ENCODE measurements at regions not wholly inside any gene's neighbourhood (a gene's known extent, or its start where the extent isn't known, plus 50 kb on each side); places are given as distances from the start of the nearest gene placed in this dataset.
"Not testable (repeated sequence)": the region's sequence is repeated elsewhere in the genome, so short reads cannot be mapped to it uniquely, and the experiment has no call there.

GRCh38 chr16:35798885-35799426 lies 2339.5 kb downstream of the TP53TG3F start:
- Mint-ChIP-seq H3K27me3 (ENCODE audit: low read depth) (no peaks in the 10 kb centered on the region), H3K36me3 (ENCODE audit: low read depth) (no peaks in the 10 kb centered on the region), H3K4me1 (ENCODE audit: low read depth) (no peaks in the 10 kb centered on the region), H3K27ac (no peak overlapping the region), H3K9me3 (peaks cover 57% of the 10 kb centered on the region), H3K4me3 (no peak overlapping the region)
- DNase-seq (ENCODE audit: low spot score): no peak

- H3K4me1 Mint-ChIP-seq (ENCODE audit: low read depth); H3K36me3 Mint-ChIP-seq (ENCODE audit: low read depth); H3K4me3 Mint-ChIP-seq; H3K27ac Mint-ChIP-seq; DNase-seq (ENCODE audit: low spot score); H3K27me3 Mint-ChIP-seq (ENCODE audit: low read depth): not testable (repeated sequence)
- H3K9me3 Mint-ChIP-seq: peaks cover 51% of the 10 kb centered on the region
Observed at GRCh38 chr16:35804465-35804864, 2345.1 kb downstream of the TP53TG3F start.

- DNase-seq (ENCODE audit: low spot score): no peak
- Mint-ChIP-seq H3K36me3 (ENCODE audit: low read depth) (no peaks in the 10 kb centered on the region), H3K4me1 (ENCODE audit: low read depth) (no peaks in the 10 kb centered on the region), H3K27ac (no peak overlapping the region), H3K4me3 (no peak overlapping the region), H3K9me3 (peaks cover 41% of the 10 kb centered on the region), H3K27me3 (ENCODE audit: low read depth) (no peaks in the 10 kb centered on the region)
Observed at GRCh38 chr16:35823342-35823741, 2363.9 kb downstream of the TP53TG3F start.

- no peaks in the 10 kb centered on the region for H3K36me3 Mint-ChIP-seq (ENCODE audit: low read depth)
- peaks cover 66% of the 10 kb centered on the region for H3K9me3 Mint-ChIP-seq
- H3K27ac Mint-ChIP-seq: no peak overlapping the region
- H3K4me1 Mint-ChIP-seq (ENCODE audit: low read depth): no peaks in the 10 kb centered on the region
- DNase-seq (ENCODE audit: low spot score): no peak
- H3K27me3 Mint-ChIP-seq (ENCODE audit: low read depth): no peaks in the 10 kb centered on the region
- H3K4me3 Mint-ChIP-seq: no peak overlapping the region
Observed at GRCh38 chr16:35841632-35842031, 2382.2 kb downstream of the TP53TG3F start.

GRCh38 chr16:35862242-35862641 lies 2402.8 kb downstream of the TP53TG3F start:
- Mint-ChIP-seq H3K4me3 (no peak overlapping the region), H3K9me3 (peaks cover 51% of the 10 kb centered on the region), H3K4me1 (ENCODE audit: low read depth) (no peaks in the 10 kb centered on the region), H3K36me3 (ENCODE audit: low read depth) (no peaks in the 10 kb centered on the region), H3K27me3 (ENCODE audit: low read depth) (no peaks in the 10 kb centered on the region), H3K27ac (no peak overlapping the region)
- DNase-seq (ENCODE audit: low spot score): no peak

- no peak overlapping the region for H3K27ac Mint-ChIP-seq
- no peaks in the 10 kb centered on the region for H3K4me1 Mint-ChIP-seq (ENCODE audit: low read depth)
- DNase-seq (ENCODE audit: low spot score): no peak
- no peaks in the 10 kb centered on the region for H3K36me3 Mint-ChIP-seq (ENCODE audit: low read depth)
- peaks cover 64% of the 10 kb centered on the region for H3K9me3 Mint-ChIP-seq
- H3K27me3 Mint-ChIP-seq (ENCODE audit: low read depth): no peaks in the 10 kb centered on the region
- H3K4me3 Mint-ChIP-seq: no peak overlapping the region
Observed at GRCh38 chr16:35868630-35869029, 2409.2 kb downstream of the TP53TG3F start.

GRCh38 chr16:35873472-35873871 lies 2414.1 kb downstream of the TP53TG3F start:
- no peak for DNase-seq (ENCODE audit: low spot score)
- no peak overlapping the region for H3K27ac Mint-ChIP-seq
- H3K4me1 Mint-ChIP-seq (ENCODE audit: low read depth): no peaks in the 10 kb centered on the region
- no peaks in the 10 kb centered on the region for H3K27me3 Mint-ChIP-seq (ENCODE audit: low read depth)
- H3K9me3 Mint-ChIP-seq: peaks cover 69% of the 10 kb centered on the region
- H3K4me3 Mint-ChIP-seq: no peak overlapping the region
- H3K36me3 Mint-ChIP-seq (ENCODE audit: low read depth): no peaks in the 10 kb centered on the region

GRCh38 chr16:35881654-35882053 lies 2422.2 kb downstream of the TP53TG3F start:
- no peak overlapping the region for H3K27ac Mint-ChIP-seq
- no peaks in the 10 kb centered on the region for H3K27me3 Mint-ChIP-seq (ENCODE audit: low read depth)
- no peaks in the 10 kb centered on the region for H3K4me1 Mint-ChIP-seq (ENCODE audit: low read depth)
- no peaks in the 10 kb centered on the region for H3K36me3 Mint-ChIP-seq (ENCODE audit: low read depth)
- DNase-seq (ENCODE audit: low spot score): no peak
- H3K4me3 Mint-ChIP-seq: no peak overlapping the region
- peaks cover 72% of the 10 kb centered on the region for H3K9me3 Mint-ChIP-seq

GRCh38 chr16:35906440-35906839 lies 2447.0 kb downstream of the TP53TG3F start:
- Mint-ChIP-seq H3K9me3 (peaks cover 66% of the 10 kb centered on the region), H3K4me3 (no peak overlapping the region), H3K27ac (no peak overlapping the region), H3K4me1 (ENCODE audit: low read depth) (no peaks in the 10 kb centered on the region), H3K36me3 (ENCODE audit: low read depth) (no peaks in the 10 kb centered on the region), H3K27me3 (ENCODE audit: low read depth) (no peaks in the 10 kb centered on the region)
- no peak for DNase-seq (ENCODE audit: low spot score)

GRCh38 chr16:35908152-35908551 lies 2448.7 kb downstream of the TP53TG3F start:
- DNase-seq (ENCODE audit: low spot score): no peak
- no peak overlapping the region for H3K4me3 Mint-ChIP-seq
- H3K36me3 Mint-ChIP-seq (ENCODE audit: low read depth): no peaks in the 10 kb centered on the region
- no peak overlapping the region for H3K27ac Mint-ChIP-seq
- H3K4me1 Mint-ChIP-seq (ENCODE audit: low read depth): no peaks in the 10 kb centered on the region
- H3K27me3 Mint-ChIP-seq (ENCODE audit: low read depth): no peaks in the 10 kb centered on the region
- H3K9me3 Mint-ChIP-seq: peaks cover 78% of the 10 kb centered on the region

- Mint-ChIP-seq H3K27ac (no peak overlapping the region), H3K9me3 (peaks cover 82% of the 10 kb centered on the region), H3K27me3 (ENCODE audit: low read depth) (no peaks in the 10 kb centered on the region), H3K4me1 (ENCODE audit: low read depth) (no peaks in the 10 kb centered on the region), H3K4me3 (no peak overlapping the region), H3K36me3 (ENCODE audit: low read depth) (no peaks in the 10 kb centered on the region)
- DNase-seq (ENCODE audit: low spot score): no peak
Observed at GRCh38 chr16:35908942-35909341, 2449.5 kb downstream of the TP53TG3F start.

- DNase-seq (ENCODE audit: low spot score): no peak
- H3K27me3 Mint-ChIP-seq (ENCODE audit: low read depth): no peaks in the 10 kb centered on the region
- H3K4me3 Mint-ChIP-seq: no peak overlapping the region
- peaks cover 80% of the 10 kb centered on the region for H3K9me3 Mint-ChIP-seq
- no peak overlapping the region for H3K27ac Mint-ChIP-seq
- no peaks in the 10 kb centered on the region for H3K4me1 Mint-ChIP-seq (ENCODE audit: low read depth)
- no peaks in the 10 kb centered on the region for H3K36me3 Mint-ChIP-seq (ENCODE audit: low read depth)
Observed at GRCh38 chr16:35909351-35909954, 2450.0 kb downstream of the TP53TG3F start.

- Mint-ChIP-seq H3K9me3 (peaks cover 76% of the 10 kb centered on the region), H3K36me3 (ENCODE audit: low read depth) (no peaks in the 10 kb centered on the region), H3K27ac (no peak overlapping the region), H3K4me1 (ENCODE audit: low read depth) (no peaks in the 10 kb centered on the region), H3K27me3 (ENCODE audit: low read depth) (no peaks in the 10 kb centered on the region), H3K4me3 (no peak overlapping the region)
- no peak for DNase-seq (ENCODE audit: low spot score)
Observed at GRCh38 chr16:35910409-35910808, 2451.0 kb downstream of the TP53TG3F start.

GRCh38 chr16:35911899-35912298 lies 2452.5 kb downstream of the TP53TG3F start:
- DNase-seq (ENCODE audit: low spot score): no peak
- no peak overlapping the region for H3K27ac Mint-ChIP-seq
- peaks cover 66% of the 10 kb centered on the region for H3K9me3 Mint-ChIP-seq
- no peaks in the 10 kb centered on the region for H3K36me3 Mint-ChIP-seq (ENCODE audit: low read depth)
- H3K4me3 Mint-ChIP-seq: no peak overlapping the region
- H3K27me3 Mint-ChIP-seq (ENCODE audit: low read depth): no peaks in the 10 kb centered on the region
- H3K4me1 Mint-ChIP-seq (ENCODE audit: low read depth): no peaks in the 10 kb centered on the region

GRCh38 chr16:35931722-35932121 lies 2472.3 kb downstream of the TP53TG3F start:
- H3K4me3 Mint-ChIP-seq: no peak overlapping the region
- H3K27ac Mint-ChIP-seq: no peak overlapping the region
- H3K27me3 Mint-ChIP-seq (ENCODE audit: low read depth): no peaks in the 10 kb centered on the region
- H3K36me3 Mint-ChIP-seq (ENCODE audit: low read depth): no peaks in the 10 kb centered on the region
- peaks cover 23% of the 10 kb centered on the region for H3K9me3 Mint-ChIP-seq
- no peak for DNase-seq (ENCODE audit: low spot score)
- H3K4me1 Mint-ChIP-seq (ENCODE audit: low read depth): no peaks in the 10 kb centered on the region
